ENCODE measurements at regions not wholly inside any gene's neighbourhood (a gene's known extent, or its start where the extent isn't known, plus 50 kb on each side); places are given as distances from the start of the nearest gene placed in this dataset.

DNA sequence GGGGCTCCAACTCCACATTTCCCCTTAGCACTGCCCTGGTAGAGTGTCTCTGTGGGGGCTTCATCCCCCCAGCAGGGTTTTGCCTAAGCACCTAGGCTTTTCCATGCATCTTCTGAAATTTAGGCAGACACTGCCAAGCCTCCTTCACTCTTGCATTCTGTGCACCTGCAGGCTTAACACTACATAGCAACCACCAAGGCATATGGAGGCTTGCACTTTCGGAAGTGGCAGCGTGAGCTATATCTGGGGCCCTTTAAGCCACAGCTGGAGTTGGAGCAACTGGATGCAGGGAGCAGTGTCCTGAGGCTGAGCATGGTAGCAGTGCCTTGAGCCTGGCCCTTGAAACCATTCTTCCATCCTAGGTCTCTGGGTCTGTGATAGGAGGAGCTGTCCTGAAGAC, 214.8 kb upstream of the RPL34 start:
- Histone ChIP-seq H3K27me3 (replicated peaks) (no peaks in the 10 kb centered on the region), H3K27ac (no peak overlapping the region), H3K36me3 (replicated peaks) (no peaks in the 10 kb centered on the region), H3K4me3 (ENCODE audit: low read depth, low read length) (no peak overlapping the region)
- in situ Hi-C loops (cut with HindIII; ENCODE audit: low pct_ligation_motif_present, low sequenced_read_pairs) = no loop called here
- TF ChIP-seq, protein P1, sequence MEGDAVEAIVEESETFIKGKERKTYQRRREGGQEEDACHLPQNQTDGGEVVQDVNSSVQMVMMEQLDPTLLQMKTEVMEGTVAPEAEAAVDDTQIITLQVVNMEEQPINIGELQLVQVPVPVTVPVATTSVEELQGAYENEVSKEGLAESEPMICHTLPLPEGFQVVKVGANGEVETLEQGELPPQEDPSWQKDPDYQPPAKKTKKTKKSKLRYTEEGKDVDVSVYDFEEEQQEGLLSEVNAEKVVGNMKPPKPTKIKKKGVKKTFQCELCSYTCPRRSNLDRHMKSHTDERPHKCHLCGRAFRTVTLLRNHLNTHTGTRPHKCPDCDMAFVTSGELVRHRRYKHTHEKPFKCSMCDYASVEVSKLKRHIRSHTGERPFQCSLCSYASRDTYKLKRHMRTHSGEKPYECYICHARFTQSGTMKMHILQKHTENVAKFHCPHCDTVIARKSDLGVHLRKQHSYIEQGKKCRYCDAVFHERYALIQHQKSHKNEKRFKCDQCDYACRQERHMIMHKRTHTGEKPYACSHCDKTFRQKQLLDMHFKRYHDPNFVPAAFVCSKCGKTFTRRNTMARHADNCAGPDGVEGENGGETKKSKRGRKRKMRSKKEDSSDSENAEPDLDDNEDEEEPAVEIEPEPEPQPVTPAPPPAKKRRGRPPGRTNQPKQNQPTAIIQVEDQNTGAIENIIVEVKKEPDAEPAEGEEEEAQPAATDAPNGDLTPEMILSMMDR (IDR thresholded peaks at IDR 0.05; ENCODE audit: low read depth, low read length, missing control alignments) = no peak
- no peak for DNase-seq

DNA sequence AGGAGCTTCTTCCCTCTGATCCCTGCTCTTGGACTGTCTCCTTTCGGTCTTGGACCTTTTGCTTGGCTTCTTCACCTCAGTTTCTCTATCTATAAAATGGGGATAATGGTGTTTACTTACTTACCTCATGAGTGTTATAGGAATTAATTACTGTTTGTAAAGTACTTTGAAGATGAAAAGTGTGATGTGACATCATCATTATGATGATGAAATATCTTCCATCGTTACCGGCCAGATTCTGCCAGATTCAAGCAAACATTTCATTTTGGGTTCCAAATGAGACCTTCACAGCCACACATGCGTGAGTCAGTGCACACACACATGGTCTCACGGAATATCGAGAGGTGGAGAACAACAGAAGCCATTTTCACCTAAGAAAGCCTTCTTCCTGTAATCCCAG, 220.1 kb upstream of the RPL34 start:
- in situ Hi-C loops (cut with HindIII; ENCODE audit: low pct_ligation_motif_present, low sequenced_read_pairs) = no loop called here

DNA sequence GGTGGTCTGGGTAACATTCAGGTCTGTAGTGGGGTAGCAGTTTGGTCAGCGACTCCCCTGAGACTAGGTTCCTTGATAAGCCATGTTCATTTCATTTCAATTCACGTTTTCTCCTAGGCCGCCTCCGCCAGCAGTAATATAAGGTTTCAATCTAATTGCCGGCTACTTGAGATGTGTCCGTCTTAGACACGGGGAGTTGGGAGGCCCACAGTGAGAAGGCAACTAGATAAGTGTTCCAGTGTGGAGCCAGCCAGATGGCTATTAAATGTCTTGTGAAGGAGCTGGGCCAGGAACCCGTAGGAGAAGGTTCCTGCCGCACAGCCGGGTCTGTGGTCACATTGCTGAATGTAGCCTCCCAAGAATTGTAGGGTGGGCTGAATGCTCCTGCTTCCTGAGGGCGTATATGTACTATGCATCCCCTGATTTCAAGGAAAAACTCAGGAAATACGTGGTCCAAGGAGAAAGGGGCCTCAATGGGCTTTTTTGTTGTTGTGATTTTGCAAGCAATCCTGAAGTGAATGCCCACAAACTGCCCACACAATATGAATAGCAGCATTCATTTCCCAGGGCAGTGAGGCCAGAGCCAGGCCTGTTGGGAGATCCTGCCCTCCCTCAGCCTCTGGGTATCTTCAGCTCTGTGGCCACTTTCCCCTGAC, 220.6 kb upstream of the RPL34 start:
- DNase-seq = no peak
- Histone ChIP-seq H3K27me3 (replicated peaks) (no peaks in the 10 kb centered on the region), H3K4me3 (ENCODE audit: low read depth, low read length) (no peak overlapping the region), H3K36me3 (replicated peaks) (no peaks in the 10 kb centered on the region), H3K27ac (no peak overlapping the region)
- TF ChIP-seq, protein P1 (IDR thresholded peaks at IDR 0.05; ENCODE audit: low read depth, low read length, missing control alignments) = no peak
- in situ Hi-C loops (cut with HindIII; ENCODE audit: low pct_ligation_motif_present, low sequenced_read_pairs) = no loop called here

More for the DNA sequence above, 220.1 kb upstream of the RPL34 start:
- Histone ChIP-seq H3K4me3 (ENCODE audit: low read depth, low read length) (no peak overlapping the region), H3K36me3 (replicated peaks) (no peaks in the 10 kb centered on the region), H3K27me3 (replicated peaks) (no peaks in the 10 kb centered on the region), H3K27ac (no peak overlapping the region)
- TF ChIP-seq, protein P1 (IDR thresholded peaks at IDR 0.05; ENCODE audit: low read depth, low read length, missing control alignments) = no peak
- DNase-seq = no peak

DNA sequence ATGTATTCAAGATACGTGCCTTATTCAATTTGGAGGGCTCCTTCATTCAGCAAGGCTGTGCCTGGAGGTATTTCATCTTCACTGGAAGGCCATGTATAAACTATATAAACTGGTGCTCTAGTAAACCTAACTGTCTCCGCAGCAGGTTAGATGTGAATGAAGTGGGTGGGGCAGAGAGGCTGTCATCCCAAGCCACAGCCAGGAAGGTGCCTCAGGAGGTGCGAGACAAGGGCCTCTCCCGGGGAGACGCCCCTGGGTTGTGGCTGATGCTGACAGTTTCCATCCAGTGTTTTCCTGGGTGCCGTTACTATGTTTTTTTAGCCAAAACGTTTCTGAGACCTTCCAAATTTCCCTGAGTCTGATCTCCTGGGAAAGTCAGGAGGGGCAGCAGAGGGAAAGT, 221.5 kb upstream of the RPL34 start:
- H3K4me3 ChIP-seq (ENCODE audit: low read depth, low read length) = no peak overlapping the region
- no peaks in the 10 kb centered on the region for H3K36me3 ChIP-seq (replicated peaks)
- TF ChIP-seq, protein P1 (IDR thresholded peaks at IDR 0.05; ENCODE audit: low read depth, low read length, missing control alignments) = no peak
- no peak for DNase-seq
- no peak overlapping the region for H3K27ac ChIP-seq
- no peaks in the 10 kb centered on the region for H3K27me3 ChIP-seq (replicated peaks)
- in situ Hi-C loops (cut with HindIII; ENCODE audit: low pct_ligation_motif_present, low sequenced_read_pairs) = no loop called here

DNA sequence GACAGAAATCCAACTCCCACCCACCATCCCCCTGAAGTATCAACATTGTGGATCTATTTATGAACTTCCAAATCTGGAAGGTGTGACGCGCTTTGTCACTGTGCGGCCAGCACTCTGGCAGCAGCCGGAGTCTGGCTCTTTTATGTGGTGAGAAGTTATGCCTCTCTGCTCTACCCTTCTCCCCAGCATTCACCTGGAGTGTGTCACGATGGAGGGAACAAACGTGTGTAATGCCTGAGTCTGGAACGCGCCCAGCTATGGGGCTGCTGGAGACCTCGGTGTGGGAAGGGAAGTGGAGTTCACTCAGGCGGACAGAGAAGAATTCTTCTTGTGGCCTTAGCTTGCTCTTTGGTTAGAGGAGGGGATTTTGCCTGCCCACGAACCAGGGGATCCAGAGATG, 222.1 kb upstream of the RPL34 start:
- in situ Hi-C loops (cut with HindIII; ENCODE audit: low pct_ligation_motif_present, low sequenced_read_pairs) = no loop called here
- no peak overlapping the region for H3K27ac ChIP-seq
- TF ChIP-seq, protein P1 (IDR thresholded peaks at IDR 0.05; ENCODE audit: low read depth, low read length, missing control alignments) = no peak
- no peaks in the 10 kb centered on the region for H3K36me3 ChIP-seq (replicated peaks)
- H3K27me3 ChIP-seq (replicated peaks) = no peaks in the 10 kb centered on the region
- no peak overlapping the region for H3K4me3 ChIP-seq (ENCODE audit: low read depth, low read length)
- peak; percentile 5 for DNase-seq

DNA sequence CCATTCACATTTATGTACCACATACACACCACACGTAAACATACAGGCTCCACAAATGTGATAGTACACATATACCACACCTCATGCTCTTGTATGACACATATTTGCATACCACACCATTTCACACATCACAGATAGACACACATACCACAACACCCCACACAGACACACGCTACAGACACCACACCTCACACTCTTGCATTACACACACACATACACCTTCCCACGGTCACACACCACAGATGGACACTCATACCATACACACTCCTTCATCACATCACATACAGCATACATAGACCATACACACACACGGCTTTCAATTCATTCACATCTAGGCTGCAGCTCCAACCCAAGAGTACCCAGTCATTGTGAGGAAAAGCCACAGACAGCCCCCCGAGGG, 222.5 kb upstream of the RPL34 start:
- in situ Hi-C loops (cut with HindIII; ENCODE audit: low pct_ligation_motif_present, low sequenced_read_pairs) = no loop called here
- no peak overlapping the region for H3K27ac ChIP-seq
- no peak for DNase-seq
- no peaks in the 10 kb centered on the region for H3K36me3 ChIP-seq (replicated peaks)
- H3K4me3 ChIP-seq (ENCODE audit: low read depth, low read length) = no peak overlapping the region
- TF ChIP-seq, protein P1 (IDR thresholded peaks at IDR 0.05; ENCODE audit: low read depth, low read length, missing control alignments) = no peak
- no peaks in the 10 kb centered on the region for H3K27me3 ChIP-seq (replicated peaks)
